Spleen (tissue), 7 donors: ENCODE measurements at regions not wholly inside any gene's neighbourhood (a gene's known extent, or its start where the extent isn't known, plus 50 kb on each side); places are given as distances from the start of the nearest gene placed in this dataset.

ENCODE experiments used
- POLR2A ChIP-seq, 3 donors: fragments of 450-650 bp; IDR thresholded peaks; one replicate each; pipeline ENCODE4 v1.5.1; 2017; ENCODE audit warnings: antibody characterized with exemption in 3 of 3, mild to moderate bottlenecking in 1 of 3
- POLR2AphosphoS5 ChIP-seq, 3 donors: sonication (generic); formaldehyde crosslinking; IDR thresholded peaks; one replicate each; pipeline ENCODE4 v1.5.1; 2017; ENCODE audit warnings: antibody characterized with exemption in 3 of 3
- TF ChIP-seq, protein P1 (sequence below), 11 experiments: fragments of 200-600 bp in 7 of 11; fragments of 450-650 bp in 4 of 11; sonication (generic) in 4 of 11; IDR thresholded peaks in 8 of 11; conservative IDR thresholded peaks in 3 of 11; 1 replicate in 7 of 11; 2 replicates in 4 of 11; pipeline versions ENCODE4 v1.4.0 to v1.8.0; 2016 to 2021; ENCODE audit warnings: antibody characterized with exemption in 11 of 11, inconsistent platforms in 4 of 11, mild to moderate bottlenecking in 1 of 11
- donor health status: DM: no; HTN: no; CAD: no; lungs with moderate emphysema.
- donor health status: DM: no; HTN: no; CAD: no.
- donor health status: DM: no; HTN: no; CAD: no.

DNA sequence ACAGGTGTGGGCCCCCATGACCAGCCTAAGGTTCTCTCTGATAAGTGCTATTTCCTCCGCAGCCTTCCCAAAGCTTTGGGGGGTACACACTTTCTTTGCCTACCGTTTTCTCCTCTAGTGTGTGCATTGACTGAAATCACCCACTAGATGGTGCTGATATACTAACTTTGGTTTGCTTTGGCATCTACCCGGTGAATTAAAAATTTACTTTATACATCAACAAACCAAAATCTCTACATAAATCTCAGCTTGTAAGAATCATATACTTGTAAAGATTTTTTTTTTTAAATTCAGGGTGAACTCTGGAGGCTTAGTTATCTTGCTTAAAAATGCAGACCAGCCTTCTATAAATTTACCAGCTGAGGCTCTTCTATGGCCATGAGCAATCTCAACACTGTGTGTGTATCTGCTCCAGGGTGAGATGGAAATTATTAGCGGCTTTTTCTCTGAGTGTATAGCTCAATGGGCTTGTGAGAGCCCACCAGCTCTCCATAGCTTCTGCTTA is 475.7 kb upstream of the TNC start:
- TF ChIP-seq, protein P1, sequence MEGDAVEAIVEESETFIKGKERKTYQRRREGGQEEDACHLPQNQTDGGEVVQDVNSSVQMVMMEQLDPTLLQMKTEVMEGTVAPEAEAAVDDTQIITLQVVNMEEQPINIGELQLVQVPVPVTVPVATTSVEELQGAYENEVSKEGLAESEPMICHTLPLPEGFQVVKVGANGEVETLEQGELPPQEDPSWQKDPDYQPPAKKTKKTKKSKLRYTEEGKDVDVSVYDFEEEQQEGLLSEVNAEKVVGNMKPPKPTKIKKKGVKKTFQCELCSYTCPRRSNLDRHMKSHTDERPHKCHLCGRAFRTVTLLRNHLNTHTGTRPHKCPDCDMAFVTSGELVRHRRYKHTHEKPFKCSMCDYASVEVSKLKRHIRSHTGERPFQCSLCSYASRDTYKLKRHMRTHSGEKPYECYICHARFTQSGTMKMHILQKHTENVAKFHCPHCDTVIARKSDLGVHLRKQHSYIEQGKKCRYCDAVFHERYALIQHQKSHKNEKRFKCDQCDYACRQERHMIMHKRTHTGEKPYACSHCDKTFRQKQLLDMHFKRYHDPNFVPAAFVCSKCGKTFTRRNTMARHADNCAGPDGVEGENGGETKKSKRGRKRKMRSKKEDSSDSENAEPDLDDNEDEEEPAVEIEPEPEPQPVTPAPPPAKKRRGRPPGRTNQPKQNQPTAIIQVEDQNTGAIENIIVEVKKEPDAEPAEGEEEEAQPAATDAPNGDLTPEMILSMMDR (IDR thresholded peaks at IDR 0.05 in 8 of 11, conservative IDR thresholded peaks at IDR 0.05 in 3 of 11) = peak in 9 of 11 experiments; percentile 24 to 72 (median 52)
- TF ChIP-seq POLR2A (IDR thresholded peaks at IDR 0.05) = no peak
- TF ChIP-seq POLR2AphosphoS5 (IDR thresholded peaks at IDR 0.05) = no peak
